ENCODE measurements at regions not wholly inside any gene's neighbourhood (a gene's known extent, or its start where the extent isn't known, plus 50 kb on each side); places are given as distances from the start of the nearest gene placed in this dataset.

- Mint-ChIP-seq H3K9me3 (no peaks in the 10 kb centered on the region), H3K27ac (no peak overlapping the region), H3K27me3 (ENCODE audit: low read depth) (no peaks in the 10 kb centered on the region; the same call in none of the 2 replicates), H3K36me3 (ENCODE audit: insufficient read depth in 1 of 3, low read depth in 3 of 3) (no peaks in the 10 kb centered on the region), H3K4me3 (no peak overlapping the region), H3K4me1 (no peaks in the 10 kb centered on the region)
- Histone ChIP-seq H4K8ac (replicated peaks; ENCODE audit: insufficient read length, low read depth, low read length) (no peak overlapping the region), H3K14ac (ENCODE audit: insufficient read depth, low read length) (no peak overlapping the region), H3K9ac (ENCODE audit: extremely low read depth, insufficient read length, low read length) (no peak overlapping the region), H3K23me2 (ENCODE audit: insufficient read length, low read depth, low read length, poor library complexity, severe bottlenecking) (no peaks in the 10 kb centered on the region), H3T11ph (ENCODE audit: low read length) (no peak overlapping the region), H4K20me1 (ENCODE audit: control insufficient read depth, insufficient read depth, insufficient read length) (no peaks in the 10 kb centered on the region), H2AK5ac (ENCODE audit: insufficient read length, low read length) (no peak overlapping the region), H2BK120ac (ENCODE audit: low read depth, low read length, poor library complexity, severe bottlenecking) (no peak overlapping the region), H3K4ac (ENCODE audit: low read depth, low read length) (no peak overlapping the region), H2BK20ac (ENCODE audit: low read depth, low read length, poor library complexity, severe bottlenecking) (no peak overlapping the region), H3K4me2 (ENCODE audit: insufficient read depth, insufficient read length, low read length) (no peak overlapping the region), H3K79me2 (ENCODE audit: insufficient read depth, low read length) (no peaks in the 10 kb centered on the region), H4K91ac (ENCODE audit: insufficient read length, low read depth, low read length) (no peak overlapping the region), H3K23ac (ENCODE audit: insufficient read length, low read depth, low read length) (no peak overlapping the region), H2BK12ac (ENCODE audit: insufficient read length, low read depth, low read length) (no peak overlapping the region), H3K27me3 (ENCODE audit: insufficient read depth, low read length) (no peaks in the 10 kb centered on the region), H2BK5ac (ENCODE audit: insufficient read length, low read length) (no peak overlapping the region), H3K56ac (ENCODE audit: insufficient read length, low read depth, low read length) (no peak overlapping the region), H3K27ac (ENCODE audit: insufficient read length, low read depth, low read length) (no peak overlapping the region), H4K5ac (ENCODE audit: insufficient read length, low read depth, low read length) (no peak overlapping the region), H3K79me1 (ENCODE audit: insufficient read depth, low read depth, low read length, poor library complexity, severe bottlenecking) (no peaks in the 10 kb centered on the region), H2AFZ (ENCODE audit: low read length) (no peak overlapping the region), H3K4me1 (ENCODE audit: insufficient read depth, low read length) (no peaks in the 10 kb centered on the region), H2BK15ac (ENCODE audit: low read depth, low read length) (no peak overlapping the region), H3K18ac (ENCODE audit: insufficient read length, low read depth, low read length) (no peak overlapping the region), H3K9me3 (ENCODE audit: control insufficient read depth, low read depth, low read length) (no peaks in the 10 kb centered on the region)
- TF ChIP-seq, protein P1, sequence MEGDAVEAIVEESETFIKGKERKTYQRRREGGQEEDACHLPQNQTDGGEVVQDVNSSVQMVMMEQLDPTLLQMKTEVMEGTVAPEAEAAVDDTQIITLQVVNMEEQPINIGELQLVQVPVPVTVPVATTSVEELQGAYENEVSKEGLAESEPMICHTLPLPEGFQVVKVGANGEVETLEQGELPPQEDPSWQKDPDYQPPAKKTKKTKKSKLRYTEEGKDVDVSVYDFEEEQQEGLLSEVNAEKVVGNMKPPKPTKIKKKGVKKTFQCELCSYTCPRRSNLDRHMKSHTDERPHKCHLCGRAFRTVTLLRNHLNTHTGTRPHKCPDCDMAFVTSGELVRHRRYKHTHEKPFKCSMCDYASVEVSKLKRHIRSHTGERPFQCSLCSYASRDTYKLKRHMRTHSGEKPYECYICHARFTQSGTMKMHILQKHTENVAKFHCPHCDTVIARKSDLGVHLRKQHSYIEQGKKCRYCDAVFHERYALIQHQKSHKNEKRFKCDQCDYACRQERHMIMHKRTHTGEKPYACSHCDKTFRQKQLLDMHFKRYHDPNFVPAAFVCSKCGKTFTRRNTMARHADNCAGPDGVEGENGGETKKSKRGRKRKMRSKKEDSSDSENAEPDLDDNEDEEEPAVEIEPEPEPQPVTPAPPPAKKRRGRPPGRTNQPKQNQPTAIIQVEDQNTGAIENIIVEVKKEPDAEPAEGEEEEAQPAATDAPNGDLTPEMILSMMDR (conservative IDR thresholded peaks at IDR 0.05), result no peak
- no peak for DNase-seq
- WGBS (ENCODE audit: extremely low coverage, insufficient read length, low lambda C conversion rate), result no CpG with 5 or more reads among the region's 6 CpGs
Observed at GRCh38 chr4:19379191-19379708, 872.5 kb upstream of the SLIT2 start.
